WTC11 (cell line): ENCODE measurements at regions not wholly inside any gene's neighbourhood (a gene's known extent, or its start where the extent isn't known, plus 50 kb on each side); places are given as distances from the start of the nearest gene placed in this dataset.

Experiments used
- ATAC-seq: fragments of 200-7000 bp; cut with Tn5 transposase; 2 replicates; pipeline ENCODE4 v1.10.0; 2021; ENCODE audit warnings: mild to moderate bottlenecking, moderate library complexity
- CTCF ChIA-PET: fragments of 300-600 bp; sonication (Branson Sonifier 250); formaldehyde crosslinking; loops from one replicate; lab custom pipeline; 2021; ENCODE audit warnings: antibody characterized with exemption; lab: Charles Lee
- POLR2A ChIA-PET: fragments of 350-600 bp; sonication (Branson Sonifier 250); formaldehyde crosslinking; loops from one replicate; lab custom pipeline; 2021; ENCODE audit warnings: antibody characterized with exemption; lab: Charles Lee
- DNase-seq: peaks from one replicate; pipeline ENCODE4 v3.0.0; 2021; ENCODE audit warnings: low spot score
- H3K27ac Mint-ChIP-seq: 2 replicates; pipeline ENCODE4 v1.8.0; 2021; ENCODE audit warnings: mixed read lengths
- H3K27me3 Mint-ChIP-seq: 2 replicates; pipeline ENCODE4 v1.8.0; 2021; ENCODE audit warnings: low read depth, mild to moderate bottlenecking, moderate library complexity, mixed read lengths
- H3K36me3 Mint-ChIP-seq: 2 replicates; pipeline ENCODE4 v1.8.0; 2021; ENCODE audit warnings: mixed read lengths
- H3K4me1 Mint-ChIP-seq: 2 replicates; pipeline ENCODE4 v1.8.0; 2022; ENCODE audit warnings: mixed read lengths
- H3K4me3 Mint-ChIP-seq: 2 replicates; pipeline ENCODE4 v1.8.0; 2021; ENCODE audit warnings: mild to moderate bottlenecking, moderate library complexity, mixed read lengths
- H3K9me3 Mint-ChIP-seq: 2 replicates; pipeline ENCODE4 v1.8.0; 2021; ENCODE audit warnings: mixed read lengths
- IRF2 ChIP-seq: sonication (generic); formaldehyde crosslinking; IDR thresholded peaks from 2 replicates; pipeline ENCODE4 v1.8.0; 2022; ENCODE audit warnings: low read depth, missing genetic modification reagents, borderline replicate concordance
- MXD4 ChIP-seq: fragments of 250-450 bp; sonication (Bioruptor Pico); IDR thresholded peaks from 2 replicates; pipeline ENCODE4 v1.8.0; 2021; ENCODE audit warnings: mild to moderate bottlenecking, moderate library complexity, borderline replicate concordance
- NFATC4 ChIP-seq: fragments of 250-450 bp; sonication (Bioruptor Pico); IDR thresholded peaks from 2 replicates; pipeline ENCODE4 v1.9.0; 2021; ENCODE audit warnings: mild to moderate bottlenecking
- OVOL2 ChIP-seq: fragments of 250-450 bp; sonication (Bioruptor Pico); IDR thresholded peaks from 2 replicates; pipeline ENCODE4 v1.9.0; 2021; ENCODE audit warnings: mild to moderate bottlenecking, borderline replicate concordance
- ZNF138 ChIP-seq: sonication (generic); formaldehyde crosslinking; conservative IDR thresholded peaks from 2 replicates; pipeline ENCODE4 v1.8.1; 2022; ENCODE audit warnings: mild to moderate bottlenecking, moderate library complexity, missing genetic modification reagents
- ZNF423 ChIP-seq: fragments of 250-450 bp; sonication (Bioruptor Pico); IDR thresholded peaks from 2 replicates; pipeline ENCODE4 v2.1.2; 2022; ENCODE audit warnings: mild to moderate bottlenecking, moderate library complexity
- ZNF512 ChIP-seq: sonication (generic); formaldehyde crosslinking; IDR thresholded peaks from 2 replicates; pipeline ENCODE4 v1.8.1; 2022; ENCODE audit warnings: missing genetic modification reagents, borderline replicate concordance
- ZNF532 ChIP-seq: fragments of 250-450 bp; sonication (Bioruptor Pico); IDR thresholded peaks from 2 replicates; pipeline ENCODE4 v1.9.0; 2021; ENCODE audit warnings: mild to moderate bottlenecking, borderline replicate concordance
- TF ChIP-seq, protein P1 (sequence below): fragments of 250-450 bp; sonication (Bioruptor Pico); IDR thresholded peaks from 2 replicates; pipeline ENCODE4 v1.9.0; 2021; ENCODE audit warnings: mild to moderate bottlenecking
- TF ChIP-seq, protein P2 (sequence below): sonication (generic); formaldehyde crosslinking; IDR thresholded peaks from 2 replicates; pipeline ENCODE4 v1.8.0; 2023; ENCODE audit warnings: missing genetic modification reagents, mild to moderate bottlenecking, borderline replicate concordance
- TF ChIP-seq, protein P3 (sequence below): sonication (generic); formaldehyde crosslinking; IDR thresholded peaks from 2 replicates; pipeline ENCODE4 v1.8.1; 2022; ENCODE audit warnings: mild to moderate bottlenecking, missing genetic modification reagents, moderate library complexity, borderline replicate concordance

DNA sequence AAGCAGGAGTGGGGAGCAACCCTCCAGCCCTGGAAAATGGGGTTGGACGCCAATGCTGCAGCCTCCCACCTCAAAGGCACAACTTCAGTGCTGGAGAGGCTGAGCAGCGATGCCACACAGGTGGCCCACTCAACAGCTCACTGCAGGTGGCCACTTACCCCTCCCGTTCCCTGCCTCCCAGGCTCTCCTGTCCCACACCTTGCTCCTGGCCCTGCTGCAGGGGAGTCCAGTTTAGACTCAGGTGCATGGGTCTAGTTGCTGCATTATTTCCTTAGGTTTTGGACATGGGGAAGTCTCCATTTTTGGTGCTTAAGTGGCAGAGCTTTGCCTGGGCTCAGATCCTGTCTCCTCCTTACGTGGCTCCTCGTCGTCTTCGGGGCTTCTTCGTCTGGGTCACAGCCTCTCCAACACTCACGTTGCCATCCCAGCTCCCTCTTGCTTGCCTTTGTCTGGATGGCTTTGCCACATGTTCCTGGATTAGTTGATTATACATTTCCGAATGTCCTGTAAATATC lies 898.3 kb downstream of the BRD1 start:
- peaks cover 9% of the 10 kb centered on the region for H3K9me3 Mint-ChIP-seq
- POLR2A ChIA-PET = interaction anchor here (0.6 kb wide), 1 partner anchor 11 kb away, joined by 3 read pairs; no protein-coding TSS in a partner anchor

DNA sequence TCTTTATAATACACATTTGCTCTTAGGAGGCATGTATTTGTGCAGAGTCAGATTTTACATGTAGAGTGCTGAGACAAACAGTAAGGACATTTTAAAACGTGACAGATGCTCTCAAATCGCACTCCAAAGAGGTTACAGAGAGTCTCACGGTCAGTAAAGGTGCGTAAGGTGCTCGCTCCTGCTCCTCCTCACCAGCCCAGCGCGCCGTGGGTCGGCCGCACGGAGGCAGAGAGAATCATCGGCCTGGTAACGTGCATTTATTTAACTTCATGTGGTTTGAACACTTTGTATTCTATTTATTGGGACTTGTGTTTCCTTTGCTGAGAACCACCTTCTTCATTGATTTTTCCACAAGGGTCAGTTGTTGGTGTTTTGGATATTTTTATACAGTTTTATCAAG lies 900.1 kb downstream of the BRD1 start:
- DNase-seq = no peak
- Mint-ChIP-seq H3K4me1 (peaks cover 10% of the 10 kb centered on the region; the same call in 1 of the 2 replicates), H3K27me3 (peaks cover 4% of the 10 kb centered on the region), H3K36me3 (no peaks in the 10 kb centered on the region), H3K27ac (no peak overlapping the region), H3K9me3 (peaks cover 2% of the 10 kb centered on the region; the same call in 1 of the 2 replicates), H3K4me3 (no peak overlapping the region)
- TF ChIP-seq, protein P1, sequence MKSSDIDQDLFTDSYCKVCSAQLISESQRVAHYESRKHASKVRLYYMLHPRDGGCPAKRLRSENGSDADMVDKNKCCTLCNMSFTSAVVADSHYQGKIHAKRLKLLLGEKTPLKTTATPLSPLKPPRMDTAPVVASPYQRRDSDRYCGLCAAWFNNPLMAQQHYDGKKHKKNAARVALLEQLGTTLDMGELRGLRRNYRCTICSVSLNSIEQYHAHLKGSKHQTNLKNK (CRISPR knock-in tag) = no peak
- TF ChIP-seq ZNF138 (CRISPR knock-in tag) = no peak
- TF ChIP-seq, protein P2, sequence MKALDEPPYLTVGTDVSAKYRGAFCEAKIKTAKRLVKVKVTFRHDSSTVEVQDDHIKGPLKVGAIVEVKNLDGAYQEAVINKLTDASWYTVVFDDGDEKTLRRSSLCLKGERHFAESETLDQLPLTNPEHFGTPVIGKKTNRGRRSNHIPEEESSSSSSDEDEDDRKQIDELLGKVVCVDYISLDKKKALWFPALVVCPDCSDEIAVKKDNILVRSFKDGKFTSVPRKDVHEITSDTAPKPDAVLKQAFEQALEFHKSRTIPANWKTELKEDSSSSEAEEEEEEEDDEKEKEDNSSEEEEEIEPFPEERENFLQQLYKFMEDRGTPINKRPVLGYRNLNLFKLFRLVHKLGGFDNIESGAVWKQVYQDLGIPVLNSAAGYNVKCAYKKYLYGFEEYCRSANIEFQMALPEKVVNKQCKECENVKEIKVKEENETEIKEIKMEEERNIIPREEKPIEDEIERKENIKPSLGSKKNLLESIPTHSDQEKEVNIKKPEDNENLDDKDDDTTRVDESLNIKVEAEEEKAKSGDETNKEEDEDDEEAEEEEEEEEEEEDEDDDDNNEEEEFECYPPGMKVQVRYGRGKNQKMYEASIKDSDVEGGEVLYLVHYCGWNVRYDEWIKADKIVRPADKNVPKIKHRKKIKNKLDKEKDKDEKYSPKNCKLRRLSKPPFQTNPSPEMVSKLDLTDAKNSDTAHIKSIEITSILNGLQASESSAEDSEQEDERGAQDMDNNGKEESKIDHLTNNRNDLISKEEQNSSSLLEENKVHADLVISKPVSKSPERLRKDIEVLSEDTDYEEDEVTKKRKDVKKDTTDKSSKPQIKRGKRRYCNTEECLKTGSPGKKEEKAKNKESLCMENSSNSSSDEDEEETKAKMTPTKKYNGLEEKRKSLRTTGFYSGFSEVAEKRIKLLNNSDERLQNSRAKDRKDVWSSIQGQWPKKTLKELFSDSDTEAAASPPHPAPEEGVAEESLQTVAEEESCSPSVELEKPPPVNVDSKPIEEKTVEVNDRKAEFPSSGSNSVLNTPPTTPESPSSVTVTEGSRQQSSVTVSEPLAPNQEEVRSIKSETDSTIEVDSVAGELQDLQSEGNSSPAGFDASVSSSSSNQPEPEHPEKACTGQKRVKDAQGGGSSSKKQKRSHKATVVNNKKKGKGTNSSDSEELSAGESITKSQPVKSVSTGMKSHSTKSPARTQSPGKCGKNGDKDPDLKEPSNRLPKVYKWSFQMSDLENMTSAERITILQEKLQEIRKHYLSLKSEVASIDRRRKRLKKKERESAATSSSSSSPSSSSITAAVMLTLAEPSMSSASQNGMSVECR = no peak
- ChIA-PET POLR2A (no interaction called here), CTCF (no interaction called here)
- no peak for ATAC-seq

More for the DNA sequence above, 898.3 kb downstream of the BRD1 start:
- TF ChIP-seq OVOL2 (CRISPR knock-in tag) (no peak), NFATC4 (no peak), ZNF423 (no peak), ZNF512 (CRISPR knock-in tag) (no peak), MXD4 (CRISPR knock-in tag) (no peak), ZNF532 (CRISPR knock-in tag) (no peak), IRF2 (no peak)
- TF ChIP-seq, protein P3, sequence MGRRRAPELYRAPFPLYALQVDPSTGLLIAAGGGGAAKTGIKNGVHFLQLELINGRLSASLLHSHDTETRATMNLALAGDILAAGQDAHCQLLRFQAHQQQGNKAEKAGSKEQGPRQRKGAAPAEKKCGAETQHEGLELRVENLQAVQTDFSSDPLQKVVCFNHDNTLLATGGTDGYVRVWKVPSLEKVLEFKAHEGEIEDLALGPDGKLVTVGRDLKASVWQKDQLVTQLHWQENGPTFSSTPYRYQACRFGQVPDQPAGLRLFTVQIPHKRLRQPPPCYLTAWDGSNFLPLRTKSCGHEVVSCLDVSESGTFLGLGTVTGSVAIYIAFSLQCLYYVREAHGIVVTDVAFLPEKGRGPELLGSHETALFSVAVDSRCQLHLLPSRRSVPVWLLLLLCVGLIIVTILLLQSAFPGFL (CRISPR knock-in tag) = no peak
- TF ChIP-seq, all 79 proteins: peak for 0
- CTCF ChIA-PET = interaction anchor here (0.9 kb wide), 2 partner anchors 10 to 146 kb away, joined by 3 read pairs; no protein-coding TSS in a partner anchor
- Mint-ChIP-seq H3K36me3 (peaks cover 2% of the 10 kb centered on the region; the same call in 1 of the 2 replicates), H3K4me3 (no peak overlapping the region), H3K4me1 (peaks cover 10% of the 10 kb centered on the region; the same call in 1 of the 2 replicates), H3K27ac (no peak overlapping the region), H3K27me3 (peaks cover 4% of the 10 kb centered on the region)
- no peak for ATAC-seq
- no peak for DNase-seq
